ENCODE measurements at regions not wholly inside any gene's neighbourhood (a gene's known extent, or its start where the extent isn't known, plus 50 kb on each side); places are given as distances from the start of the nearest gene placed in this dataset.
"Not testable (repeated sequence)": the region's sequence is repeated elsewhere in the genome, so short reads cannot be mapped to it uniquely, and the experiment has no call there.

GRCh38 chr21:21851657-21852056 is 853.4 kb downstream of the NCAM2 start:
- no peak for DNase-seq (ENCODE audit: low read depth)

GRCh38 chr21:21858502-21859334 is 860.5 kb downstream of the NCAM2 start:
- no peak for DNase-seq (ENCODE audit: low read depth)

GRCh38 chr21:21860888-21861287 is 862.7 kb downstream of the NCAM2 start:
- DNase-seq (ENCODE audit: low read depth): no peak

- no peak for DNase-seq (ENCODE audit: low read depth)
Observed at GRCh38 chr21:21864321-21864840, 866.2 kb downstream of the NCAM2 start.

- DNase-seq (ENCODE audit: low read depth): no peak
Observed at GRCh38 chr21:21897275-21897883, 899.2 kb downstream of the NCAM2 start.

- no peak for DNase-seq (ENCODE audit: low read depth)
Observed at GRCh38 chr21:21898801-21899200, 900.6 kb downstream of the NCAM2 start.

- not testable (repeated sequence) for DNase-seq (ENCODE audit: low read depth)
Observed at GRCh38 chr21:21902416-21902815, 904.2 kb downstream of the NCAM2 start.

GRCh38 chr21:21907271-21907670 is 909.1 kb downstream of the NCAM2 start:
- no peak for DNase-seq (ENCODE audit: low read depth)

GRCh38 chr21:21915816-21916215 is 917.6 kb downstream of the NCAM2 start:
- no peak for DNase-seq (ENCODE audit: low read depth)

GRCh38 chr21:21921410-21922232 is 923.4 kb downstream of the NCAM2 start:
- no peak for DNase-seq (ENCODE audit: low read depth)

- no peak for DNase-seq (ENCODE audit: low read depth)
Observed at GRCh38 chr21:21929226-21929625, 931.0 kb downstream of the NCAM2 start.

- no peak for DNase-seq (ENCODE audit: low read depth)
Observed at GRCh38 chr21:21929789-21930188, 931.6 kb downstream of the NCAM2 start.

GRCh38 chr21:21952566-21952965 is 954.4 kb downstream of the NCAM2 start:
- DNase-seq (ENCODE audit: low read depth): no peak

GRCh38 chr21:21955204-21955603 is 957.0 kb downstream of the NCAM2 start:
- DNase-seq (ENCODE audit: low read depth): no peak

GRCh38 chr21:21957490-21957889 is 959.3 kb downstream of the NCAM2 start:
- DNase-seq (ENCODE audit: low read depth): no peak

- DNase-seq (ENCODE audit: low read depth): no peak
Observed at GRCh38 chr21:21963911-21964310, 965.7 kb downstream of the NCAM2 start.

GRCh38 chr21:21968810-21969209 is 970.6 kb downstream of the NCAM2 start:
- no peak for DNase-seq (ENCODE audit: low read depth)

GRCh38 chr21:21969211-21969610 is 971.0 kb downstream of the NCAM2 start:
- DNase-seq (ENCODE audit: low read depth): no peak

GRCh38 chr21:21971384-21971783 is 973.2 kb downstream of the NCAM2 start:
- no peak for DNase-seq (ENCODE audit: low read depth)

- no peak for DNase-seq (ENCODE audit: low read depth)
Observed at GRCh38 chr21:21973806-21974205, 975.6 kb downstream of the NCAM2 start.

- DNase-seq (ENCODE audit: low read depth): no peak
Observed at GRCh38 chr21:21996891-21997290, 998.7 kb downstream of the NCAM2 start.
